GM18511 (cell line): ENCODE measurements at regions not wholly inside any gene's neighbourhood (a gene's known extent, or its start where the extent isn't known, plus 50 kb on each side); places are given as distances from the start of the nearest gene placed in this dataset.
"Not testable (repeated sequence)": the region's sequence is repeated elsewhere in the genome, so short reads cannot be mapped to it uniquely, and the experiment has no call there.

ENCODE experiments used
- ATAC-seq: cut with Tn5 transposase; IDR thresholded peaks from one replicate; pipeline ENCODE4 v1.9.1; 2021; ENCODE audit warnings: mild to moderate bottlenecking, moderate library complexity; ENCODE audit not compliant: unreplicated experiment

DNA sequence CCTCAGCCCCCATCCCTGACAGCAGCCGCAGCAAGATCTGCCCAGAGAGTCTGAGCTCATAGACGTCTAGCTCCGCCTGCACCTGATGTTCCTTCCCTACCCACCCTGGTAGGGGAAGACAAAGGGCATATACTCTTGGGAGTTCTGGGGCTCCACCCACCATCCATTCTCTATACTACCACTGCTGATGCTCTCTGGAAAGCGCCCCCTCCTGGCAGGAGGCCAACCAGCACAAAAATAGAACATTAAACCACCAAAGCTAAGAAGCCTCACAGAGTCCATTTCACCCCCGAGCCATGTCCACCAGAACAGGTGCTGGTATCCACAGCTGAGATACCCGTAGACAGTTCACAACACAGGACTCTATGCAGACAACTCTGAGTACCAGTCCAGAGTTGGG lies 662.6 kb upstream of the FAM98A start:
- ATAC-seq: no peak

- no peak for ATAC-seq
Measured at GRCh38 chr2:34254272-34254878, 655.3 kb upstream of the FAM98A start.

- no peak for ATAC-seq
Measured at GRCh38 chr2:34252111-34252510, 653.0 kb upstream of the FAM98A start.

DNA sequence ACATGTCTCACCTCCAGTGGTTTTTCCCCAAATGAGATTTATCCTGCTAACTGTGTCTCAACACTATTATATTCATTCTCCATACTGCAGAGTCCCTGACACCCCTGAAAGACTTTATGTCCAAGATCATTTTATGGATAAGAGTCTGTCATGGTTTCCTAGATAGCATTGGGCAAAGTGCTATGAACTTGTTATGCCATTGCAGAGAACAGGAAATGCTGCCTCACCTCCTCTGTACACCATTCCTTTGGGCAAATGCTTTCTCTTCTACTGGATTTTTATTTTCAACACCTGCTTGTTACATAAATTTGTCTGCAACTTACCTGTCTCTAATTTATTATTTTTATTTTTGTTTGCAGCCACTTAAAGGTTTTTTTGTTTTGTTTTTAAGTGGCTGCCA lies 652.5 kb upstream of the FAM98A start:
- ATAC-seq: no peak

DNA sequence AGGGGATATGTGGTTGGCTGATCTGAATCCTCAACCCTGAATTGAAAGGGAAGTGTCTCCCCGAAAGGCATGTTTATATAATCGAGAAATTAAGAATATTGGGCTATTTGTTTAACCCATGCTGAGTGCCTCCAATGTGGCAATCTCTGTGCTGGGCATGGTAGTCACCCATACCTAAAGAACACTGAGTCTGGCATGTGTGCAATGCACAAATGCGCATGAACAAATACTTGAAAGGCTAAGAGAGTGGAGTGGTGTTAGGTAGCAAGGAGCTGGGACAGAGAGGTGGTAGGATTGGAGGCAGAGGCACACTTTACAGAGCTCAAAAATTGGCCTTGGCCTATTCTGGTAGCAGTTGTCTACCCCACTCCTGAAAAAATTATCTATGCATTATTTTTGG lies 645.1 kb upstream of the FAM98A start:
- ATAC-seq: no peak

- no peak for ATAC-seq
Measured at GRCh38 chr2:34242763-34243123, 643.6 kb upstream of the FAM98A start.

DNA sequence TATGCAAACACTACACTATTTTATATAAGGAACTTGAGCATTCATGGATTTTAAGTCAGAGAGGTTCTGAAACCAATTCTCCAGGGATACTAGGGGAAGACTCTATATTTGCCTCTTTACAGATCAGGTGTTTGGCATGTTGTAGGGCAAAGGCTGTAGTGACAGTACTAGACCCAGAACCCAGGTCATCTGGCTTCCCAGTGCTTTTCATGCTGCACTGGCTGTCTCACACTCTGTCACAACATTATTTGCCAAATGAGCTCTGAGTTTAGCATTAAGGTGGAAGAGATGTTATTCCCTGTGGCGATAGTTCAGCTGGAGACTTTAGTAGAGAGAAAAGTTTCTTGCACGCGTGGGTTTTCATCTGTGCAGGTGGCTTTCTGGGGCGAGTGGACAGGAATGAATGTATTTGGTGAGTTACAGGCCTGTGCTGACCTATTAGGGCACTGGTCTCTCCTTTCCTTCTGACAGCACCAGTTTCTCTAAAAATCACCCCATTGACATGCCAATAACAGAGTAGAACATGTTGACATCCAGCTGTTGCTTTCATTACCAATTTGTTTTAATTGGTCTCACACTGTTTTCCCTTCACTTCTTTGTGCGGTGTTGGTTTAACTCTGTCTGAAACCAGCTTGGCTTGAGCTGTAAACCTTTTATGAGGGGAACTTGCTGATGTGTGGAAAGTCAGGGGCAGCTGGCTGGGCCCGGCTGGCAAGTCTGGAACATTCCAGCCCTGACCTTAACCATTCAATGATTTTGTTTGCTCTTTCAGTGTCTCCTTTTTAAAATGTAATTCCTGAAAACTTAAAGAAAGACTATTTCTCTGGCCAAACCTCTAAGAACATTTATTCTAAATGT lies 643.0 kb upstream of the FAM98A start:
- no peak for ATAC-seq

GRCh38 chr2:34239511-34239910 lies 640.4 kb upstream of the FAM98A start:
- no peak for ATAC-seq

- ATAC-seq: no peak
Measured at GRCh38 chr2:34234823-34235222, 635.7 kb upstream of the FAM98A start.

DNA sequence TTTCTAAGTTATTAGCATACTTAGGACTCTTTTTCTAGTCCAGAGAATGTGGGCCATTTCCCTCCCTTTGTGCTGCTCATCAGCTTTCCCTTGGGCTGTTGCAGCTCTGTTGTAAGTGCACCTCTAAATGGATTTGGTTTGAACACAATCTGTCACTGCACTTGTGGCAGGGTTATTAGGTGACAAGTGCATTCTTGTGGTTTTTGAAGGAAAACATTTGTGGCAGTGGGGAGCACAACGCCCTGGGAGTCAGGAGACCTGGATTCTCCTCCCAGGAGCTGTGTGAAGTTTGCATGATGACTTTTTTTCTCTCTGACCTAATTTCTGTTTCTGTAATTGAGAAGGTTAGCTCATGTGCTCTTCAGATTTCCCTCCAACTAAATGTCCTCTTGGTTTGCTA lies 630.9 kb upstream of the FAM98A start:
- ATAC-seq: no peak

- ATAC-seq: no peak
Measured at GRCh38 chr2:34215174-34215573, 616.1 kb upstream of the FAM98A start.

DNA sequence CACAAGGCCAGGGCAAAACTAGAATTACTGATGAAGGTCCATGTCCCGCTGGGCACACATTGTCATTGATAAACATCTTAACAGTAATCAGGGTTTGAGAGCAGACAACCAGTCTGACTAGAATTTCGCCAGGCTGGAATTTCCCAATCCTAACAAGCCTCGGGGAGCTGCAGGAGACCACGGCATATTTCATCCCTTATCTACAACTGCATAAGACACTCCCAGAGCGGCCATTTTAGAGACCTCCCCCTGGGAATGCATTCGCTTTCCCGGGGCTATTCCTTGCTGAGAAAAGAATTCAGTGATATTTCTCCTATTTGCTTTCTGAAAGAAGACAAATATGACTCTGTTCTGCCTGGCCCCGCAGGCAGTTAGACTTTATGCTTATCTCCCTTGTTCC lies 611.3 kb upstream of the FAM98A start:
- not testable (repeated sequence) for ATAC-seq

GRCh38 chr2:34204560-34204959 lies 605.5 kb upstream of the FAM98A start:
- no peak for ATAC-seq

- no peak for ATAC-seq
Measured at GRCh38 chr2:34201099-34201498, 602.0 kb upstream of the FAM98A start.

DNA sequence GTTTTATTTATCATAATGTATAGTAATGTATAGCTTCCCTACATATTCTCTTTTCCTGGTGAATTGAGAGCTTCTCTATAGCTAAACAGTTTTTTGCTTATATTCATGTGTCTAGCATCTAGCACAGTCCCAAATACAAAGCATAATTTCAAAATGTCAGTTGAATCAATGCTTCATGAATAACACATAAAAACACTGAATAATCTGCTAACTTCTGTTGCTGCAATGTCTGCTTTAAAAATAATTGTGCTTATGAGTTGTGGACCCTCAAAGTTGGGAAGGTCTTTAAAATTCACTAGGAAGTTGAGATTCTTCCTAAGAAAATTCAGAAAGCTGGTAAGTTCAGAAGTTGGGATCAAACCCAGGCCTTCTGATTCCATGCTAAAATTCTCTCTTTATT lies 600.9 kb upstream of the FAM98A start:
- no peak for ATAC-seq

DNA sequence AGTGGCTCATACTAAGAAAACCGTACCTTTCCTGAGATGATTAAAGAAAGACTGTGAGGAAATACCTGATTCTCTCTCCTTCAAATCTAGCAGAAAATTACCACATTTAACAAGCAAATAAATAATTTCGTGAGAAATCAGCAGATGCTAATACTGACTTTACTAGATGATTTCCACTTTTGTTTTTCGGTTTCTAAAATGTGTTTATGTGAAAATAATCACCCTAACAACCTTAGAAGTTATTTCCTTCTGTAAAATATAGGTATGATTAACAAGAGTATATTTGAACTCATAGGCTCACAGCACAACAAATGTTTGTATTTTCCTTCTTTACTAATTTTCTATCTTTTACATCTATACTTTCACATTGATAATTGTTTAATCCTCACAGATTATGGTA lies 594.1 kb upstream of the FAM98A start:
- no peak for ATAC-seq

DNA sequence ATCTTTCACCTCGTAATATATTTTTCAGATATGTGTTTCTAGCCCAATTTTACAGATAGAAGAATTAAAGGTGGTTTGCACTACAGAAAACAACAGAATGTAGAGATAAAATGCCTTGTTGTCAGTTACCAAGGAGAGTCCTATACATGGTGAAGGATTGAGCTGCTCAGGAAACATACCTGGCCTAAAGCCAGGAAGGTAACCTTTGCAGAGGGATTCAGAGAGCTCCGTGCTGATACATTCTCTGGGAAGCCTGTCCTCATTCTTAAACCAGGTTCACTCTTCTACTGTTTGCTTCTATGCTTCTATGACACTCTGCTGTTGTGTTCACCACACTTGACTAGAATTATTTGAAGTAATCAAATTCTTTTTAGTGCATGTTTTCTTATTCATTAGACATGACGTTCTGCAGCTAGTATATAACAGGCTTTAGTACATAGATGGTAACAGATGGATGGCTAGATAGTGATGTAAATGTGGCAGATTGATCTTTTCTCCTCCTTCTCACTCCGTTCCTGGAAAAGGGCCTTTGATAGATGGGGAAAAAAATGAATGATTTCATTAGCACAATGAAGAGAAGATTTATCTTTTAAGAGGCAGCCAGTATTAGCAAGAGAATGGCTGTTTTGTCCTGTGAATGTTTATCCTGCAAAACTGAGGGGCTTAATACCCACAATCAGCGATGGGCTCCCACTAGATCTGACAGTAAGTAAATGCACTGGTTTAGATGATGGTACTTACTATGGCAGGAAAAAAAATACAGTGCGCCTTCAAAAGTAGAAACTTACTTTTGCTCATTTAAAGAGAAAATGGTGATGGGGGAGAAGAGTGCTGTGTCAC lies 589.6 kb upstream of the FAM98A start:
- no peak for ATAC-seq

DNA sequence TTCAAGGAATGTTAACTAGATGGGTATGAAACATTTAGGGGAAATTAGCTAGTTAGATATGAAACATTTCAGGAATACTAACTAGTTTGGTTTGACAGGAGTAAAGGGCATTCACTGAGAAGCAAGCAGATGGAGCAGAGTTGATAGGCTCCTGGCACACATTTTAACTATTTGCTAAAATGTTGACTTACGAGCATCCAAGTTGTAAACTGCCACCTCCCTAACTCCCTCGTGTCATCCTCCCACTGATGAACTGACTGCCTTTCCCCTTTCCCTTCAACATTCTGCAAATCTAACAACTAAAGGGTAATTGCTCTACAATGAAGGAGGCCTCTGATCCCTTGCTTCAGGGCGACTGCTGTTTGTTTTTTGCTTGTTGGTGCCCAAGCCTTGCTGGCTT lies 580.4 kb upstream of the FAM98A start:
- ATAC-seq: no peak

- ATAC-seq: no peak
Measured at GRCh38 chr2:34178482-34178881, 579.4 kb upstream of the FAM98A start.

GRCh38 chr2:34176693-34177092 lies 577.6 kb upstream of the FAM98A start:
- no peak for ATAC-seq

- no peak for ATAC-seq
Measured at GRCh38 chr2:34174506-34174905, 575.4 kb upstream of the FAM98A start.

- ATAC-seq: no peak
Measured at GRCh38 chr2:34162231-34162630, 563.1 kb upstream of the FAM98A start.
